ENCODE measurements at regions not wholly inside any gene's neighbourhood (a gene's known extent, or its start where the extent isn't known, plus 50 kb on each side); places are given as distances from the start of the nearest gene placed in this dataset.

- TF ChIP-seq POLR2A (IDR thresholded peaks at IDR 0.05; ENCODE audit: low read length): no peak
- TF ChIP-seq GATA1 (IDR thresholded peaks at IDR 0.05; ENCODE audit: low read depth, low read length): no peak
These were observed 468.0 kb upstream of the SPHKAP start for GRCh38 chr2:228649447-228649846.
